B cell (primary cell): ENCODE measurements at regions not wholly inside any gene's neighbourhood (a gene's known extent, or its start where the extent isn't known, plus 50 kb on each side); places are given as distances from the start of the nearest gene placed in this dataset.

Source experiments
- ATAC-seq: fragments of 200-7000 bp; cut with Tn5 transposase; one replicate; pipeline ENCODE4 v1.10.0; 2021; ENCODE audit warnings: low read depth, mild to moderate bottlenecking, moderate number of reproducible peaks, moderate library complexity
- CTCF ChIA-PET: fragments of 350-600 bp; sonication (Branson Sonifier 250); formaldehyde crosslinking; loops from one replicate; lab custom pipeline; 2021; ENCODE audit warnings: antibody characterized with exemption, inconsistent platforms; lab: Charles Lee
- POLR2A ChIA-PET: fragments of 350-600 bp; sonication (Branson Sonifier 250); formaldehyde crosslinking; loops from one replicate; lab custom pipeline; 2021; ENCODE audit warnings: antibody characterized with exemption; lab: Charles Lee
- DNase-seq: peaks from one replicate; pipeline ENCODE4 v3.0.0; 2013
- H2AFZ ChIP-seq: 2 replicates; pipeline ENCODE4 v1.6.1; 2012; ENCODE audit warnings: mild to moderate bottlenecking, low read depth, low read length; ENCODE audit not compliant: insufficient read depth, poor library complexity, severe bottlenecking
- H3K27ac ChIP-seq, 2 donors: 1 replicate in 1 of 2; 2 replicates in 1 of 2; pipeline ENCODE4 v1.5.1; 2012 to 2013; ENCODE audit warnings: low read length in 2 of 2, mild to moderate bottlenecking in 2 of 2, moderate library complexity in 1 of 2
- H3K27me3 ChIP-seq, 4 experiments: fragments of 200-600 bp in 1 of 4; sonication (generic) in 1 of 4; replicated peaks in 1 of 4; 1 replicate in 2 of 4; 2 replicates in 2 of 4; pipeline versions ENCODE4 v1.6.1 to v1.7.0; 2013 to 2016; ENCODE audit warnings: low read length in 3 of 4, mild to moderate bottlenecking in 2 of 4, mixed read lengths in 1 of 4, moderate library complexity in 1 of 4; ENCODE audit not compliant: insufficient read depth in 4 of 4, control insufficient read depth in 3 of 4; ENCODE audit errors: control extremely low read depth in 1 of 4
- H3K36me3 ChIP-seq, 2 experiments: replicated peaks in 1 of 2; 1 replicate in 1 of 2; 2 replicates in 1 of 2; pipeline versions ENCODE4 v1.6.1 to v1.7.1; 2013; ENCODE audit warnings: low read length in 1 of 2; ENCODE audit not compliant: insufficient read depth in 2 of 2, control insufficient read depth in 1 of 2; ENCODE audit errors: control extremely low read depth in 1 of 2, extremely low read depth in 1 of 2
- H3K4me1 ChIP-seq, 2 donors: fragments of 200-600 bp in 1 of 2; sonication (generic) in 1 of 2; 1 replicate in 1 of 2; 2 replicates in 1 of 2; pipeline versions ENCODE4 v1.5.1 to v1.6.1; 2013 to 2017; ENCODE audit warnings: low read length in 2 of 2; ENCODE audit not compliant: control insufficient read depth in 2 of 2, insufficient read depth in 2 of 2
- H3K4me2 ChIP-seq: replicated peaks from 2 replicates; pipeline ENCODE3; 2012; ENCODE audit warnings: mild to moderate bottlenecking, low read depth, low read length; ENCODE audit not compliant: poor library complexity, severe bottlenecking
- H3K4me3 ChIP-seq, 5 experiments: fragments of 200-600 bp in 1 of 5; sonication (generic) in 1 of 5; 1 replicate in 3 of 5; 2 replicates in 2 of 5; pipeline versions ENCODE4 v1.5.1 to v1.7.0; 2011 to 2016; ENCODE audit warnings: low read length in 4 of 5, mild to moderate bottlenecking in 4 of 5, low read depth in 2 of 5, control low read depth in 1 of 5, moderate library complexity in 1 of 5; ENCODE audit not compliant: insufficient read depth in 1 of 5; ENCODE audit errors: control extremely low read depth in 1 of 5, extremely low read depth in 1 of 5
- H3K79me2 ChIP-seq: fragments of 200-600 bp; sonication (generic); one replicate; pipeline ENCODE4 v1.6.0; 2016; ENCODE audit warnings: low read length; ENCODE audit not compliant: control insufficient read depth, insufficient read depth
- H3K9ac ChIP-seq: fragments of 200-600 bp; sonication (generic); 2 replicates; pipeline ENCODE4 v1.6.1; 2017; ENCODE audit warnings: mild to moderate bottlenecking, low read length, moderate library complexity
- H3K9me3 ChIP-seq, 3 donors: one replicate each; pipeline versions ENCODE4 v1.6.1 to v1.7.1; 2013; ENCODE audit warnings: low read length in 2 of 3; ENCODE audit not compliant: control insufficient read depth in 2 of 3, insufficient read depth in 1 of 3; ENCODE audit errors: control extremely low read depth in 1 of 3
- H4K20me1 ChIP-seq: 2 replicates; pipeline ENCODE4 v1.6.0; 2012; ENCODE audit warnings: mild to moderate bottlenecking, low read length; ENCODE audit not compliant: insufficient read depth, control insufficient read depth, poor library complexity, severe bottlenecking
- H3K27ac Mint-ChIP-seq: one replicate; pipeline ENCODE4 v1.8.0; 2021; ENCODE audit warnings: mixed read lengths
- H3K27me3 Mint-ChIP-seq: one replicate; pipeline ENCODE4 v1.8.0; 2021; ENCODE audit warnings: mixed read lengths
- H3K4me1 Mint-ChIP-seq: one replicate; pipeline ENCODE4 v1.8.0; 2021; ENCODE audit warnings: mixed read lengths
- H3K4me3 Mint-ChIP-seq: one replicate; pipeline ENCODE4 v1.8.0; 2021; ENCODE audit warnings: mixed read lengths
- H3K9me3 Mint-ChIP-seq: one replicate; pipeline ENCODE4 v1.8.0; 2022; ENCODE audit warnings: mixed read lengths; ENCODE audit not compliant: insufficient read depth
- EZH2 ChIP-seq: IDR thresholded peaks from 2 replicates; pipeline ENCODE4 v1.6.1; 2012; ENCODE audit warnings: borderline replicate concordance, low read depth, mild to moderate bottlenecking, moderate library complexity, low read length; ENCODE audit not compliant: insufficient read depth, poor library complexity, severe bottlenecking
- WGBS: methylation state at CpG from one replicate; pipeline ENCODE4 v1.1.5; 2013; ENCODE audit warnings: missing lambda C conversion rate; ENCODE audit not compliant: insufficient coverage; 5-methylcytosine and 5-hydroxymethylcytosine counted together
- intact Hi-C: fragments of 100-400 bp; cut with micrococcal nuclease; formaldehyde crosslinking; loops from one replicate; pipeline ENCODE4 v1.10.0; 2022
- TF ChIP-seq, protein P1 (sequence below): fragments of 200-600 bp; IDR thresholded peaks from one replicate; pipeline ENCODE4 v1.8.0; 2022; ENCODE audit warnings: antibody characterized with exemption, mild to moderate bottlenecking

DNA sequence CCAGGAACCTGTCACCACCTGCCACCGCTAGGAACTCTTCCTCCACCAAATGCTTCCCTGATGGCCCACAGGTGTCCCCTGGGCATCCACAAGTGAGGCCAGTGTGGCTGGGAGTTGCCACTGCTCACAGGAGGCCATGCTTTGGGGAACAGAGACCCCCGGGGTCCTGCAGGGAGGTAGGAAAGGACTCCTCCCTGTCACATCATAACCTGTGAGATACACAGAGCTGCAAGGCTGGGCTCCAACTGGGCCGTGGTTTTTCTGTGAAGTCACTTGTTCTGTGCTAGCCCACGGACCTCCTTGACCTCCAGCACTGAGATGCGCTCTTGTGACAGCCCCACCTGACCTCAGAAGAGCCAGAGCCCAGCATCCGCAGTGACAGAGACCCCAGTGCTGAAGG lies 311.2 kb downstream of the C16orf95 start:
- H3K36me3 ChIP-seq, result no peaks in the 10 kb centered on the region
- Mint-ChIP-seq H3K4me1 (no peaks in the 10 kb centered on the region), H3K27ac (no peak overlapping the region), H3K27me3 (no peaks in the 10 kb centered on the region), H3K9me3 (no peaks in the 10 kb centered on the region), H3K4me3 (no peak overlapping the region)
- intact Hi-C loops, result no loop called here
- peaks cover 0 to 29% (median 2%) of the 10 kb centered on the region in 3 donors for H3K9me3 ChIP-seq
- DNase-seq (no peak), ATAC-seq (no peak)
- H3K4me3 ChIP-seq, result no peak overlapping the region
- no peak for TF ChIP-seq EZH2
- TF ChIP-seq, protein P1, sequence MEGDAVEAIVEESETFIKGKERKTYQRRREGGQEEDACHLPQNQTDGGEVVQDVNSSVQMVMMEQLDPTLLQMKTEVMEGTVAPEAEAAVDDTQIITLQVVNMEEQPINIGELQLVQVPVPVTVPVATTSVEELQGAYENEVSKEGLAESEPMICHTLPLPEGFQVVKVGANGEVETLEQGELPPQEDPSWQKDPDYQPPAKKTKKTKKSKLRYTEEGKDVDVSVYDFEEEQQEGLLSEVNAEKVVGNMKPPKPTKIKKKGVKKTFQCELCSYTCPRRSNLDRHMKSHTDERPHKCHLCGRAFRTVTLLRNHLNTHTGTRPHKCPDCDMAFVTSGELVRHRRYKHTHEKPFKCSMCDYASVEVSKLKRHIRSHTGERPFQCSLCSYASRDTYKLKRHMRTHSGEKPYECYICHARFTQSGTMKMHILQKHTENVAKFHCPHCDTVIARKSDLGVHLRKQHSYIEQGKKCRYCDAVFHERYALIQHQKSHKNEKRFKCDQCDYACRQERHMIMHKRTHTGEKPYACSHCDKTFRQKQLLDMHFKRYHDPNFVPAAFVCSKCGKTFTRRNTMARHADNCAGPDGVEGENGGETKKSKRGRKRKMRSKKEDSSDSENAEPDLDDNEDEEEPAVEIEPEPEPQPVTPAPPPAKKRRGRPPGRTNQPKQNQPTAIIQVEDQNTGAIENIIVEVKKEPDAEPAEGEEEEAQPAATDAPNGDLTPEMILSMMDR, result no peak
- no peak overlapping the region for H3K27ac ChIP-seq
- H4K20me1 ChIP-seq, result no peaks in the 10 kb centered on the region
- no peaks in the 10 kb centered on the region for H3K79me2 ChIP-seq
- ChIA-PET POLR2A (no interaction called here), CTCF (interaction anchor here (0.9 kb wide), 1 partner anchor 11 kb away, joined by 3 read pairs; no protein-coding TSS in a partner anchor)
- H3K9ac ChIP-seq, result no peak overlapping the region
- no peak overlapping the region for H3K4me2 ChIP-seq
- no peaks in the 10 kb centered on the region for H3K4me1 ChIP-seq
- no peak overlapping the region for H2AFZ ChIP-seq
- no peaks in the 10 kb centered on the region for H3K27me3 ChIP-seq
- 86% methylated on average over 6 of the region's 6 CpGs for WGBS

DNA sequence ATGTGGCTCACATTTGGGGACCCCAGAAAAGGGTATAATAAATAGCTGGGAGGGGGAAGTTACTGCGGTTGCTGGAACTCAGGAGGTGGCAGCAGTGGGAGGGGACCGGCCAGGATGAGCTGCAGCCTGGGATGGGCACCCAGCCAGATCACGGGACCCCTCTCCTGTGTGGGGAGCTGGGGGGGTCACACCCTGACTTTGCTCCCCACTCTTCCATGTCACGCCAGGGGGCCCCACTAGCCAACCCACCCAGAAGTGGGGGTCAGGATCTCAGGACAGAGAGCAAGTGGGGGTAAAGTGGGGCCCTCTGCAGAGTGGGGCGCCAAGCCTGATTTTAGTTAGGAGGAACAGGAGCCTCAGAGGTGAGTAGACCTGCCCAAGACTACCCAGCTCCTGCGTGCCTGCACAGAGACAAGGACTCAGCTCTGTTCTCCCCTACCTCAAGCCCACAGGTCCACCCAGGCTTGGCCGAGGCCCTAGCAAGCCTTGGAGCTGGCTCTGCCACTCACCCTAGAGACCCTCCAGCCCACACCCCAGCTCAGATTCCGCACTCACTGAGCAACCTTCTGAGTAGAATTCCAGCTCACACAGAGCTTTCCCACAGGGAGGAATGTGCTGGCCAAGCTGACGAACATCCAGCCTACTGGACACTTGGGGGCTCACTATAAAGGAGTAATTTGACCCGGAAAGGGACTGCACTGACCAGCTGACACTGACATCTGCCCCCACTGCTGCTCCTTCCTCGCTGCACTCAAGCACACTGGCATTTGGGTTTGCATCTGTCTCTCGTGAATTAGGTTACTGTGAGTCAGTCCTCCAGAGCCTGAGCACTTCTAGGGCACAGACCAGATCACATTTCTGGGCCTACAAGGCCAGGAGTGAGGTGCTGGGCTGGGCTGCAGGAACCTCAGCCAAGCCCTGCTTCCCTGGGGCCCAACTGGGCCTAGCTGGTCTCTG lies 310.1 kb downstream of the C16orf95 start:
- H3K27me3 ChIP-seq, result no peaks in the 10 kb centered on the region
- no peaks in the 10 kb centered on the region for H4K20me1 ChIP-seq
- TF ChIP-seq, protein P1, result no peak
- no peak for TF ChIP-seq EZH2
- H3K27ac ChIP-seq, result no peak overlapping the region
- no peaks in the 10 kb centered on the region for H3K79me2 ChIP-seq
- ATAC-seq (no peak), DNase-seq (no peak)
- H3K4me2 ChIP-seq, result no peak overlapping the region
- Mint-ChIP-seq H3K4me1 (no peaks in the 10 kb centered on the region), H3K4me3 (no peak overlapping the region), H3K27ac (no peak overlapping the region), H3K27me3 (no peaks in the 10 kb centered on the region), H3K9me3 (no peaks in the 10 kb centered on the region)
- H3K9ac ChIP-seq, result no peak overlapping the region
- peaks cover 0 to 29% (median 2%) of the 10 kb centered on the region in 3 donors for H3K9me3 ChIP-seq
- H3K4me1 ChIP-seq, result no peaks in the 10 kb centered on the region
- H2AFZ ChIP-seq, result no peak overlapping the region
- POLR2A ChIA-PET, result no interaction called here
- H3K4me3 ChIP-seq, result no peak overlapping the region
- intact Hi-C loops, result no loop called here
- CTCF ChIA-PET, result interaction anchor here (0.9 kb wide), 1 partner anchor 10 kb away, joined by 3 read pairs; no protein-coding TSS in a partner anchor
- no peaks in the 10 kb centered on the region for H3K36me3 ChIP-seq
- WGBS, result 84% methylated on average over 10 of the region's 12 CpGs
